GM18517 (cell line): ENCODE measurements at regions not wholly inside any gene's neighbourhood (a gene's known extent, or its start where the extent isn't known, plus 50 kb on each side); places are given as distances from the start of the nearest gene placed in this dataset.
"Not testable (repeated sequence)": the region's sequence is repeated elsewhere in the genome, so short reads cannot be mapped to it uniquely, and the experiment has no call there.

Source experiments
- ATAC-seq: cut with Tn5 transposase; IDR thresholded peaks from one replicate; pipeline ENCODE4 v1.9.1; 2021; ENCODE audit warnings: mild to moderate bottlenecking, moderate library complexity; ENCODE audit not compliant: unreplicated experiment

DNA sequence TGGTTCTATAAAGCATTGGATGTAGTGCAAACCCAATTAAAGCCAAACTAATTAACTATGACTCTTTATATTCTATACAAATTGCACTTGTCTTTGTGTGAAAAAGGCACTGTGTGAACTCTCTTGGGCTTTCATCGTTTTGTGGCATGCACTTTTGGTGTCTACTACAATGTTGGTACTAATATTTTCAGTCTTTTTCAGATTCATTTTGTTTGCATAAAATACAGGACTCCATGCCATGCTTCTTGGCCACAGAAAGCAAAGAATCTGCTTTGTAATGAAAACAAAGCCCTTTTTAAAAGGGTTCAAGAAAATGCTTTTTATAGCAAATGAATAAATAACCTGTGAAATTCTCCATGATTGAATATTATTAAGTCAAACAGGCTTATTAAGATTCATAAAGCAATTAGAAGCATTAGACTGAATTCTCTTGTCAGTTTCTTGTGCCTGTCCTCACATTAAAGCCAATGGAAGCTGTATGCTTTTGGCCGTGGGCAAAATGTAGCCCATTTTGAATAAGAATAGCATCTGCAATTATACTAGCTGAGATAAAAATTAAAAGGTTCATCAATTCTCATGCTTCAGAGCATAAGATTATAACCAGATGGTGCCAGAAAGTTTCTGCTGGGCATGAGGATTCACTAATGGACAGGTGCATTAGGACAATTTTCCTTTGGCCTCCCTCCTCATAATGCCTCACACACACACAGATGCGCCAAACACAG lies 1665.2 kb downstream of the SUCLG1 start:
- ATAC-seq = no peak

DNA sequence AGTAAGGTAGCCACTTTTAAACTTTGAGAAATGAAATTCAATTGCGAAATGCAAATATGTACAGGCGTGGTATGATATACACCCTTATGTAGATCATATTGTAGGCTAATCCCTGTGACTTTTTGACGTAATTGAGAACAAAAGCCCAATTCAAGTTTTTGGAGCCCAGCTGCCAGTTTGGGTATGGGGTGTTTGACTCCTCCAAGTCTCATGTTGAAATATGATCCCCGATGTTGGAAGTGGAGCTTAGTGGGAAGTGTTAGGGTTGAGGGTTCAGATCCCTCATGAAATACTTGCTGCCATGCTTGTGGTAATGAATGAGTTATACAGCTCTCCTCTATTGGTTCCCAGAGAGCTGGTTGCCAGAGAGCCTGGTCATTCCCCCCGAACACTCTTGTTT lies 1666.8 kb downstream of the SUCLG1 start:
- no peak for ATAC-seq

DNA sequence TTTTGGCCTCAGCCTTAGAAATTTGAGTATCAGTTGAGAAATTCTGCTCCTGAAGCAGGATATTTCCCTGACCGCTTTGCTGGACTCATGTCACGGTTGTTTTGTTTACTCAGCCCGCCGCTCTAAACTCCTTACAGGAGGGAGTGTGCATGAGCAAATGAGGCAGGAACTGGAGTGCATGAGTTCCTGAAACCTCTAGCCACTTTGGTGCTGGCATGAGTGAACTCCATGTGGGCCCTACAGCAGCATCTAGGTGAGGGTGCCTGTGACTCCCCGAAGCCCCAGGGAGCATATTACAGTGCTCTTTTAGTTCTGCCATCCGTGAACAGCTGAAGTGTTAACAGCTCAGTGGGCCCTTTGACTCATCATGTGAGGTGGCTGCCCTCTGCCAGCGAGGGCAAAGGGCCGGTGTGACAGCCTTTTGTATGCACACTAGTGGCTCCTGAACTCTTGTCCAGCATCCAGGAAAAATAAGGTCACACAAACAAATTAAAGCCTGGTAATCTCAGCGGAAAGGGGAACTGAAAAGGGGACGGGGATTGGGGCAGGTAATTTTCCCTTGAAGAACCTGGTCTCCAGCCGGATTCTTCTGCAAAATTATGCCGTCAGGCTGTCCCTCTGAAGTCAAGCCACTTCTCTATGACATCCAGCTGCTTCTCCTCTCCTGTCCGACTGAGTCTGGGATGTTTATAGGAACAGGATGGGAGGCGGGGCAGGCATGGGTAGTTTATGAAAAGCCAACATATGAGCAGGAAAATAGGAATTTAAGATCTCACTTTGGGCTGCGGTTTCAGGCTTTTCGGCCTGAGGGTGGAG lies 1668.7 kb downstream of the SUCLG1 start:
- ATAC-seq = no peak

DNA sequence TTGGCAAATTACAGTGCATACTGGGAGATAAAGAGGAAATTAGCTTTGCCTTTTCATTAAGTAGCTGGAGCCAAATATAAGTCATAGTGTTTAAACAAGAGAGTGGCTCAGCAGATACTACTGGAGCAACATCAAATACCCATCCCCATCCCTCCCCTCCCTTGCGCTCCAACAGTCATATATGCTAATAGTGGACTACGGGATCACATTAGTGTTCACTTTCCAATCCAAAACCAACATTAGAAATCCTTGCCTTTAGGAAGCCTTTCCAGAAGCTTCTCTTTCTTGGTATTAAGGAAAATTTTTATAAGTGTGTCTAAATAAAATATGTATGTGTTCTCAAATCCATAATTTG lies 1669.3 kb downstream of the SUCLG1 start:
- ATAC-seq = no peak

GRCh38 chr2:82781176-82781915 lies 1677.7 kb downstream of the SUCLG1 start:
- no peak for ATAC-seq

DNA sequence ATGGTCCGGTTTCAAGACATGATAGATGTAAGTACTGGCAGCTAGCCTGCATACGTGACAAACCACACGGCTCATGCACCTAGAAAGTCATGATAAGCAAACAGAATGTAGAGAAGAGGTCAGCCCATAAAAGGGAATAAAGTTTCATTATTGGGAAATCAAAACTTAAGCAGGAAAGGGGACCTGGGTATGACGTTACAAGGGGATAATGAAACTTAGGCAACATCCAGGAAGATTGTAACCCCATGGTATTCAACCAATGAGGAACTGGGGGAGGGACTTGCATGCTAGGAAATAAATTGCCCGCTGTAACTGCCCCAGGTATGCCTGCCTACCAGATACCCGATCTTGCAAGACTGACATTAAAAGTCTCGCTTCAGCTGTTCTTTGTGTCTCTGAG lies 1679.0 kb downstream of the SUCLG1 start:
- ATAC-seq = no peak

DNA sequence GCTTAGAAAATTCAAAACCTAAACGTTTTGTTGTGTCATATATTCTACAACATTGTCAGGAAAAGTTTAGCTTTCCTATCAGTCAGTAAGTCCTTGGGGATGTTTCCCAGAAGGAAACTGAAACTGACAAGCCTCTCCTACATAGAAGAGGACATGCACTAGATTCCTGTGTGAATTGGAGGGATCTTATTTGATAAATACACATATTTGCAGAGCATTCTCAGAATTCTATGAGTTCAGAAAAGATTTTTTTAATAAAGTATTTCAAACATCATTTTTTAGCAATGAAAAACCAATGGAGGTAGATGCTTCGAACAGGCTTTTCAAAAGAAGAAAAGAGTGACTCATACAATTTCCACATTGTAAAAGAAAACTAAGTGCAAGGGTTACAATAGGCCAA lies 1706.7 kb downstream of the SUCLG1 start:
- no peak for ATAC-seq

GRCh38 chr2:82748653-82749052 lies 1710.4 kb downstream of the SUCLG1 start:
- ATAC-seq = no peak

DNA sequence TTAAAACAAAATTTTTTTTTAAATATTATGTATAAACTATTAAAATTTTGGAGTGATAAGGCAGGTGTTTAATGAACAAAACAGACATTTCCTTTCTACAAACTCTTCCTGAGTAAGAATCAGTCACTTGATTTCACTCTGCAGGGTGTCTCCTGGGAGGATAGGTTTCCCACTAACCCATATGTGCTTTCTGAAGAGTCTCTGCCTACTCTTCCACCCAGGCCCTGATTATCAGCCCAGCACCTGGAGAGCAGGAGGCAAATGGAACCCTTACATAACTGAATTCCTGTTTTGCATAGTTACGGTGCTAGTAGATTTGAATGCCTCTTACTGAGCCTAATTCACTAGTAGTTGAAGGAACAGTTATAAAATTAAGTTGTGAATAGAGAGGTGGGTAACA lies 1718.6 kb downstream of the SUCLG1 start:
- no peak for ATAC-seq

DNA sequence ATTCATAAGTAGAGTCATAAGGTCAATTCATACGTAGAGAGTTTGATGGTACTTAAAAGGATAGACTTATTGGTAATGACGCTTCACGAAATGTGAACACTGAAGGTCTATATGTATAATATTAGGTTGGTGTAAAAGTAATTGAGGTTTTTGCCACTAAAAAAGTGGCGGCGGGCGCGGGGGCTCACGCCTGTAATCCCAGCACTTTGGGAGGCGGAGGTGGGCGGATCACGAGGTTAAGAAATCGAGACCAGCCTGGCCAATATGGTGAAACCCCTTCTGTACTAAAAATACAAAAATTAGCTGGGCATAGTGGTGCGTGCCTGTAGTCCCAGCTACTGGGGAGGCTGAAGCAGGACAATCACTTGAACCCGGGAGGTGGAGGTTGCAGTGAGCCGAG lies 1721.1 kb downstream of the SUCLG1 start:
- not testable (repeated sequence) for ATAC-seq

GRCh38 chr2:82735336-82735735 lies 1723.7 kb downstream of the SUCLG1 start:
- ATAC-seq = no peak

- ATAC-seq = no peak
These were observed 1727.3 kb downstream of the SUCLG1 start for GRCh38 chr2:82731824-82732223.

DNA sequence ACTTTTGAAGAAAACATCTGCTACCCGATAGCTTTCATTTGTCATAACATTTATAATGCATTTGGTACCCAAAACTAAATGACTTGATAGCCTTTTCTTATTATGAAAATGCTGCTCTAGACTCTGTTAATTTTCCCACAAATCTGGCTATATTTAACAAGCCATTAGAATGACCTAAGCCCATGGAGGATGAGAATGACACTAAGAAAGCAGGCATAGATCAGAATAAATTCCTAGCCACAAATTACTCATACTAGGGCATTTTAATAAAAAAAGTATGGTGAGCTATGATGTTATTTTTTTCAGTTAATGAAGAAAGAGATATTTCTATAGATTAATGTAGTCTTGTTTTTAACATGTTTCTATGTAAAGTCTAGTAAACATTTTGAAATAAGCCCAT lies 1728.3 kb downstream of the SUCLG1 start:
- no peak for ATAC-seq

GRCh38 chr2:82728090-82728489 lies 1731.0 kb downstream of the SUCLG1 start:
- no peak for ATAC-seq

DNA sequence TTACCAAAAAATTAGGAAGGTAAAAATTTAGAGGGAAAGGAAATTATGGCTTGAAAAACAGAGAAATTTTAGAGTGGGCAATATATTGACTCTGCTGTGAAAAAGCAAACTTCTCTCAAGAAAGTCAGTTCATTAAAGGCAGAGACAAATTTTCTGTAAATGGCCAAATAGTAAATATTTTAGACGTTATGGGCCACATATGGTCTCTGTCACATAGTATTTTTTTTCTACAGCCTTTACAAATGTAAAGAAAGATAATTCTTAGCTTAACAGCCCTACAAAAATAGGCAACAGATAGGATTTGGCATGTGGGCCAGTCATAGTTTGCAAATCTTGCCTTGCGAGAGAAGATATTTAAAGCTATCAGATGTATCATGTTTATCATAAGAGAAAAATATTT lies 1750.4 kb downstream of the SUCLG1 start:
- ATAC-seq = no peak

DNA sequence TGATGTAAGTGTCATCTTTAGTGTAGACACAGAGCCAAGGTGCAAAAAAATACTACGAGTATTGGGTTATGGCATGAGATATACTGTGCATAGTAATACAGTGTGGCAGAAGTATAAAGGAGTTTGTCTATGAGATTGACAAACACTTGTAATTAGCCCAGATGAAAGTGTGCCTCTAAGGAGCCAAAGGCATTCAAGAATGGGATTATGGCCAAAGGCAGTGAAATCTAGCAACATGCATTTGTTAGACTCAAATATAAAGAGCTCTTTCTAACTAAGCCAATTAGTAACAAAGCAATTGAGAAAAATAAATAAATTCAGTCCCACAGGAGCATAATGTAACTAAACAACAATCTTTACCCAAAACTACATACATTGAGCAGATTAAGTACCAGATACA lies 1761.8 kb downstream of the SUCLG1 start:
- no peak for ATAC-seq

- no peak for ATAC-seq
These were observed 1764.6 kb downstream of the SUCLG1 start for GRCh38 chr2:82694431-82694830.

GRCh38 chr2:82690757-82691411 lies 1768.2 kb downstream of the SUCLG1 start:
- no peak for ATAC-seq

DNA sequence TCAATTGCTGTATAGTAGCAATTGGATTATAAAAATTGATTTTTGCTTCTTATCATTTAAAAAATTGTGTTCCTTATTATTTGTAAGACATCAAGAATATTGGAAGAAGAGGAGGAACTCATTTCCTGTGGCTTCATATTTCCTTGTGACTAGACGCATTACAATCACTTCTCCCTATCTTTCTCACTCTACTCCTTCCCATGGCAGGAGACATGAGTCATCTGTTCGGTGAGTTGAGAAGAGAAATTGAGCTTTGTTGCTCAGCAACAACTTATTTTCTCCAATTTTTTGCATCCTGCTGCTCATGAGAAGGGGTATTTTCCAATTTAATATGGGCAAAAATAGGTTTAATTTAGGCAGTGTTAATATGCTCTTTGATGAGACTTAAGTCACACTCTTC lies 1783.9 kb downstream of the SUCLG1 start:
- no peak for ATAC-seq

GRCh38 chr2:82674652-82675051 lies 1784.4 kb downstream of the SUCLG1 start:
- no peak for ATAC-seq

GRCh38 chr2:82667491-82667890 lies 1791.6 kb downstream of the SUCLG1 start:
- no peak for ATAC-seq
